OCI-LY7 (cell line): ENCODE measurements at regions not wholly inside any gene's neighbourhood (a gene's known extent, or its start where the extent isn't known, plus 50 kb on each side); places are given as distances from the start of the nearest gene placed in this dataset.

Source experiments
- BruUV-seq: library from RNA; stranded (reverse); fragments of 400-500 nt; replicated peaks from 2 replicates; lab custom pipeline; 2021; lab: Mats Ljungman, UMichigan
- CTCF ChIA-PET: fragments of 300-600 bp; sonication (Branson Sonifier 250); formaldehyde crosslinking; loops from one replicate; lab custom pipeline; 2022; ENCODE audit warnings: antibody characterized with exemption; ENCODE audit not compliant: unreplicated experiment; lab: Charles Lee
- POLR2A ChIA-PET: fragments of 300-600 bp; sonication (Branson Sonifier 250); formaldehyde crosslinking; loops from one replicate; lab custom pipeline; 2022; ENCODE audit warnings: antibody characterized with exemption; lab: Charles Lee
- DNase-seq: peaks from one replicate; pipeline ENCODE4 v3.0.0-alpha.2; 2015; ENCODE audit warnings: low spot score
- H2AFZ ChIP-seq: fragments of 200-600 bp; sonication (generic), shearing (Covaris generic); 2 replicates; pipeline ENCODE4 v1.6.1; 2014; ENCODE audit warnings: mild to moderate bottlenecking, antibody characterized with exemption, low read length, moderate library complexity
- H3K27ac ChIP-seq: fragments of 200-600 bp; sonication (generic); 2 replicates; pipeline ENCODE4 v1.5.1; 2014; ENCODE audit warnings: mixed run types, low read depth, mild to moderate bottlenecking, moderate library complexity, low read length, inconsistent platforms; ENCODE audit not compliant: poor library complexity, severe bottlenecking
- H3K36me3 ChIP-seq: fragments of 200-600 bp; sonication (generic); 2 replicates; pipeline ENCODE4 v1.6.1; 2014; ENCODE audit warnings: mild to moderate bottlenecking, antibody characterized with exemption, low read length, moderate library complexity, mixed read lengths; ENCODE audit not compliant: insufficient read depth
- H3K4me1 ChIP-seq: fragments of 200-600 bp; sonication (generic); 2 replicates; pipeline ENCODE4 v1.5.1; 2014; ENCODE audit warnings: mild to moderate bottlenecking, low read length; ENCODE audit not compliant: insufficient read depth, poor library complexity, severe bottlenecking
- H3K4me2 ChIP-seq: fragments of 200-600 bp; sonication (generic); 2 replicates; pipeline ENCODE4 v1.6.1; 2014; ENCODE audit warnings: mild to moderate bottlenecking, low read length
- H3K4me3 ChIP-seq: fragments of 200-600 bp; sonication (generic); 2 replicates; pipeline ENCODE4 v1.5.1; 2014; ENCODE audit warnings: mild to moderate bottlenecking, low read depth, low read length; ENCODE audit not compliant: poor library complexity, severe bottlenecking
- H3K79me2 ChIP-seq: fragments of 200-600 bp; sonication (generic); 2 replicates; pipeline ENCODE4 v1.6.1; 2016; ENCODE audit warnings: low read depth, mild to moderate bottlenecking, low read length, moderate library complexity, mixed read lengths; ENCODE audit not compliant: insufficient read depth
- H3K9me2 ChIP-seq: fragments of 200-600 bp; sonication (generic); 2 replicates; pipeline ENCODE4 v1.6.1; 2016; ENCODE audit warnings: mild to moderate bottlenecking, low read length, mixed read lengths; ENCODE audit not compliant: insufficient read depth
- H3K9me3 ChIP-seq: fragments of 200-600 bp; sonication (generic); 2 replicates; pipeline ENCODE4 v1.6.1; 2014; ENCODE audit warnings: mild to moderate bottlenecking, mixed run types, low read length, mixed read lengths
- H4K20me1 ChIP-seq: fragments of 200-600 bp; sonication (generic); 2 replicates; pipeline ENCODE4 v1.6.1; 2014; ENCODE audit warnings: mild to moderate bottlenecking, antibody characterized with exemption, low read length, moderate library complexity, mixed read lengths; ENCODE audit not compliant: insufficient read depth
- EZH2phosphoT487 ChIP-seq: fragments of 200-600 bp; sonication (generic); IDR thresholded peaks from 2 replicates; pipeline ENCODE4 v1.6.1; 2018; ENCODE audit warnings: low read depth, borderline replicate concordance, mild to moderate bottlenecking, mixed run types, antibody characterized with exemption, low read length, moderate library complexity, mixed read lengths
- intact Hi-C: fragments of 100-400 bp; cut with micrococcal nuclease; formaldehyde crosslinking; loops from one replicate; pipeline ENCODE4 v1.10.0; 2022; ENCODE audit not compliant: unreplicated experiment
- TF ChIP-seq, protein P1 (sequence below): fragments of 200-600 bp; sonication (generic); conservative IDR thresholded peaks from 2 replicates; pipeline ENCODE4 v1.5.1; 2014; ENCODE audit warnings: mild to moderate bottlenecking, antibody characterized with exemption, low read length, moderate library complexity, mixed read lengths

DNA sequence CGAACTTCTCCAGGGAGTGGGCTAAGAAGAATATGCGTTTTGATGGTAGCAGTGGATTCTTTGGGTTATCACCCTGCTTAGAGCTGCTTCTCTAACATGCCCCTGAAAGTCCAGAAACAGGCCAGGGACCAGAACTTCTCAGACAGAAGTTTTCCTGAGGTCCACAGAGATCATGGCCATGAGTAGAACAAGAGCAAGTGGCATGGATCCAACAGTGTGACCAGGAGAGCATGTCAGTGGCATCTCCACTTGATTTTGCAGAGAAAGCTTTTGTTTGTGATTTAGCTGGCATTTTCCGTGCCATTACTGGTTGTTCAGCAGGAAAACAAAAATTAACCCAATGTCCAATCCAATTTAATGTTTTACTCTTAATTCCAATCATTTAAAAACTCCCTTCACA lies 298.5 kb upstream of the CD180 start:
- ChIA-PET CTCF (no interaction called here), POLR2A (interaction anchor here (0.6 kb wide), 1 partner anchor 12 kb away, joined by 4 read pairs; no protein-coding TSS in a partner anchor)
- no peak for TF ChIP-seq EZH2phosphoT487
- TF ChIP-seq, protein P1, sequence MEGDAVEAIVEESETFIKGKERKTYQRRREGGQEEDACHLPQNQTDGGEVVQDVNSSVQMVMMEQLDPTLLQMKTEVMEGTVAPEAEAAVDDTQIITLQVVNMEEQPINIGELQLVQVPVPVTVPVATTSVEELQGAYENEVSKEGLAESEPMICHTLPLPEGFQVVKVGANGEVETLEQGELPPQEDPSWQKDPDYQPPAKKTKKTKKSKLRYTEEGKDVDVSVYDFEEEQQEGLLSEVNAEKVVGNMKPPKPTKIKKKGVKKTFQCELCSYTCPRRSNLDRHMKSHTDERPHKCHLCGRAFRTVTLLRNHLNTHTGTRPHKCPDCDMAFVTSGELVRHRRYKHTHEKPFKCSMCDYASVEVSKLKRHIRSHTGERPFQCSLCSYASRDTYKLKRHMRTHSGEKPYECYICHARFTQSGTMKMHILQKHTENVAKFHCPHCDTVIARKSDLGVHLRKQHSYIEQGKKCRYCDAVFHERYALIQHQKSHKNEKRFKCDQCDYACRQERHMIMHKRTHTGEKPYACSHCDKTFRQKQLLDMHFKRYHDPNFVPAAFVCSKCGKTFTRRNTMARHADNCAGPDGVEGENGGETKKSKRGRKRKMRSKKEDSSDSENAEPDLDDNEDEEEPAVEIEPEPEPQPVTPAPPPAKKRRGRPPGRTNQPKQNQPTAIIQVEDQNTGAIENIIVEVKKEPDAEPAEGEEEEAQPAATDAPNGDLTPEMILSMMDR = no peak

DNA sequence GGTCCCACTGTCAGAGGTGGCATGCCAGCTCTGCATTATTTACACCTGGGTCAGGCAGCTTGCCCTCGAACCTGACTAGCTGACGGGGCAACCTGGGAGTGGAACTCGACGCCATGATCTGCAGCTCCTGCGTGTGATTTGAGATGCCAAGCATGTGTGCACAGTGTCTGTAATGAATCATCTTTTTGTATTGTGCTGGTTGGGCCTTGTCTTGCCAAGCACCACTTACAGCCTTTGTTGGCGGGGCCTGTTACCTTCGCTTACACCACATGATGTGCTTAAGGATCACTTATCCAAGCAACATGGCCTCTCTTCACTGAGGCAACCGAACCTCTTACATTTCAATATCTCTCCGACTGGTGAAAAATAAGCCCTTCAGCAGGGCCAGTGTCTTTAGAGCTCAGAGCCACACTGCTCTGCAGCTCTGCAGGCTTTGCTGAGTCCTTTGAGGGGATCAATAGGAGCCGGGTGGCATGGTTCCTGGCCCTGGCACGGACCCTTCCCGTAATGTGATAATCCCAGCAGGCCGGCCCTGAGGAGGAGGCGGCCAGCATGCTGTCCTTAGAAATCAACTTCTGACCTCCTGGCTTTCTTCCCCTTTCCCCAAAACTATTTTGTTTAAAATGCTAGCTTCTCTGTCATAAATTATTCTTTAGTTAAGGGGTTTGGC lies 297.7 kb upstream of the CD180 start:
- Histone ChIP-seq H2AFZ (no peak overlapping the region), H3K9me3 (no peaks in the 10 kb centered on the region), H4K20me1 (no peaks in the 10 kb centered on the region), H3K4me1 (no peaks in the 10 kb centered on the region), H3K27ac (no peak overlapping the region), H3K36me3 (no peaks in the 10 kb centered on the region), H3K4me2 (no peak overlapping the region), H3K79me2 (no peaks in the 10 kb centered on the region), H3K9me2 (no peaks in the 10 kb centered on the region), H3K4me3 (no peak overlapping the region)
- intact Hi-C loops = no loop called here
- BruUV-seq = no TSS peak
- DNase-seq = no peak
- ChIA-PET POLR2A (no interaction called here), CTCF (no interaction called here)
- TF ChIP-seq EZH2phosphoT487 = no peak
- TF ChIP-seq, protein P1 = no peak

More for the DNA sequence above, 298.5 kb upstream of the CD180 start:
- H3K4me1 ChIP-seq = no peaks in the 10 kb centered on the region
- no peaks in the 10 kb centered on the region for H3K36me3 ChIP-seq
- H3K4me3 ChIP-seq = no peak overlapping the region
- H3K79me2 ChIP-seq = no peaks in the 10 kb centered on the region
- no TSS peak for BruUV-seq
- H3K9me3 ChIP-seq = no peaks in the 10 kb centered on the region
- no peak overlapping the region for H3K27ac ChIP-seq
- no peaks in the 10 kb centered on the region for H4K20me1 ChIP-seq
- no peak overlapping the region for H3K4me2 ChIP-seq
- no peak for DNase-seq
- no peaks in the 10 kb centered on the region for H3K9me2 ChIP-seq
- intact Hi-C loops = no loop called here
- H2AFZ ChIP-seq = no peak overlapping the region

DNA sequence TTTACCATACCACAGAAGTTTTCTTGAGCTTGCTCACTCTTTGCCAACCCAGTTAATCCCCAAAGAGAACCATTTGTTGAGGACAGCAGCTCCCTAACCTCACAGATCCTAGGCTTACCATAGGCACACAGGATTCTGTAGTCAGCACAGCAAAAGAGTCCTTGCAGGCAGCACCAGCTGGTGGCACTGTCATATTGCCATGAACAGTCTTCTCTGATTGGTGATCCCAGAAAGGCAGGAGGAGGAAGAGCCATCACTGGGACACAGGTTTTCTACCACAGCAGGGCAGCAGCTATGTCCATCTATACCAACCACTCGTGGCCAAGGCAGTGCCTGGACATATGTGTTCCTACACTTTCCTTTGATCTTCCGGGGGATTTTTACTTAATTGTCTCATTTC lies 297.1 kb upstream of the CD180 start:
- CTCF ChIA-PET = no interaction called here
- POLR2A ChIA-PET = interaction anchor here (0.6 kb wide), 1 partner anchor 87 kb away, joined by 4 read pairs; no protein-coding TSS in a partner anchor
- intact Hi-C loops = no loop called here

More for the DNA sequence above, 297.1 kb upstream of the CD180 start:
- no TSS peak for BruUV-seq
- no peaks in the 10 kb centered on the region for H3K9me2 ChIP-seq
- no peak overlapping the region for H3K4me3 ChIP-seq
- TF ChIP-seq EZH2phosphoT487 = no peak
- TF ChIP-seq, protein P1 = no peak
- no peak overlapping the region for H3K27ac ChIP-seq
- no peaks in the 10 kb centered on the region for H3K79me2 ChIP-seq
- no peaks in the 10 kb centered on the region for H3K9me3 ChIP-seq
- H3K4me1 ChIP-seq = no peaks in the 10 kb centered on the region
- H2AFZ ChIP-seq = no peak overlapping the region
- no peak overlapping the region for H3K4me2 ChIP-seq
- no peaks in the 10 kb centered on the region for H4K20me1 ChIP-seq
- no peak for DNase-seq
- no peaks in the 10 kb centered on the region for H3K36me3 ChIP-seq
